Fibroblast of mammary gland (primary cell): ENCODE measurements at regions not wholly inside any gene's neighbourhood (a gene's known extent, or its start where the extent isn't known, plus 50 kb on each side); places are given as distances from the start of the nearest gene placed in this dataset.

Source experiments
- DNase-seq: peaks from one replicate; pipeline ENCODE4 v3.0.0-alpha.2; 2010; ENCODE audit warnings: low read depth
- H3K4me3 ChIP-seq: 2 replicates; pipeline ENCODE4 v1.5.1; 2011; ENCODE audit warnings: low read depth, mild to moderate bottlenecking, low read length, moderate library complexity; ENCODE audit not compliant: control insufficient read depth
- CTCF ChIP-seq: conservative IDR thresholded peaks from 2 replicates; pipeline ENCODE4 v1.5.1; 2011; ENCODE audit warnings: low read depth, low read length, inconsistent platforms; ENCODE audit not compliant: control insufficient read depth, insufficient read depth

- no peak for TF ChIP-seq CTCF
- DNase-seq, result no peak
- no peak overlapping the region for H3K4me3 ChIP-seq
Observed at GRCh38 chr6:122077603-122078002, 321.8 kb upstream of the HSF2 start.

GRCh38 chr6:122078481-122078880, 321.0 kb upstream of the HSF2 start:
- TF ChIP-seq CTCF, result no peak
- H3K4me3 ChIP-seq, result no peak overlapping the region
- no peak for DNase-seq

- H3K4me3 ChIP-seq, result no peak overlapping the region
- TF ChIP-seq CTCF, result no peak
- no peak for DNase-seq
Observed at GRCh38 chr6:122079916-122080315, 319.5 kb upstream of the HSF2 start.

- no peak for TF ChIP-seq CTCF
- no peak for DNase-seq
Observed at GRCh38 chr6:122081921-122082320, 317.5 kb upstream of the HSF2 start.

GRCh38 chr6:122082370-122082769, 317.1 kb upstream of the HSF2 start:
- no peak for DNase-seq
- no peak for TF ChIP-seq CTCF
- H3K4me3 ChIP-seq, result no peak overlapping the region

More at GRCh38 chr6:122081921-122082320, 317.5 kb upstream of the HSF2 start:
- H3K4me3 ChIP-seq, result no peak overlapping the region

GRCh38 chr6:122092366-122092765, 307.1 kb upstream of the HSF2 start:
- no peak overlapping the region for H3K4me3 ChIP-seq
- TF ChIP-seq CTCF, result no peak

GRCh38 chr6:122098201-122098678, 301.2 kb upstream of the HSF2 start:
- DNase-seq, result peak; percentile 4
- no peak overlapping the region for H3K4me3 ChIP-seq
- no peak for TF ChIP-seq CTCF

More at GRCh38 chr6:122092366-122092765, 307.1 kb upstream of the HSF2 start:
- no peak for DNase-seq
